Fibroblast of the aortic adventitia (primary cell): ENCODE measurements at regions not wholly inside any gene's neighbourhood (a gene's known extent, or its start where the extent isn't known, plus 50 kb on each side); places are given as distances from the start of the nearest gene placed in this dataset.

Experiments used
- DNase-seq: peaks from one replicate; pipeline ENCODE4 v3.0.0-alpha.2; 2010; ENCODE audit warnings: low read depth
- H3K4me3 ChIP-seq: 2 replicates; pipeline ENCODE4 v1.5.1; 2011; ENCODE audit warnings: low read depth, mild to moderate bottlenecking, control low read depth, low read length, moderate library complexity
- TF ChIP-seq, protein P1 (sequence below): IDR thresholded peaks from 2 replicates; pipeline ENCODE4 v1.5.1; 2011; ENCODE audit warnings: mild to moderate bottlenecking, low read length, control low read depth, inconsistent platforms; ENCODE audit not compliant: insufficient read depth

GRCh38 chr5:13540168-13540750 is 404.2 kb downstream of the DNAH5 start:
- TF ChIP-seq, protein P1, sequence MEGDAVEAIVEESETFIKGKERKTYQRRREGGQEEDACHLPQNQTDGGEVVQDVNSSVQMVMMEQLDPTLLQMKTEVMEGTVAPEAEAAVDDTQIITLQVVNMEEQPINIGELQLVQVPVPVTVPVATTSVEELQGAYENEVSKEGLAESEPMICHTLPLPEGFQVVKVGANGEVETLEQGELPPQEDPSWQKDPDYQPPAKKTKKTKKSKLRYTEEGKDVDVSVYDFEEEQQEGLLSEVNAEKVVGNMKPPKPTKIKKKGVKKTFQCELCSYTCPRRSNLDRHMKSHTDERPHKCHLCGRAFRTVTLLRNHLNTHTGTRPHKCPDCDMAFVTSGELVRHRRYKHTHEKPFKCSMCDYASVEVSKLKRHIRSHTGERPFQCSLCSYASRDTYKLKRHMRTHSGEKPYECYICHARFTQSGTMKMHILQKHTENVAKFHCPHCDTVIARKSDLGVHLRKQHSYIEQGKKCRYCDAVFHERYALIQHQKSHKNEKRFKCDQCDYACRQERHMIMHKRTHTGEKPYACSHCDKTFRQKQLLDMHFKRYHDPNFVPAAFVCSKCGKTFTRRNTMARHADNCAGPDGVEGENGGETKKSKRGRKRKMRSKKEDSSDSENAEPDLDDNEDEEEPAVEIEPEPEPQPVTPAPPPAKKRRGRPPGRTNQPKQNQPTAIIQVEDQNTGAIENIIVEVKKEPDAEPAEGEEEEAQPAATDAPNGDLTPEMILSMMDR = no peak
- H3K4me3 ChIP-seq = no peak overlapping the region
- DNase-seq = no peak

- no peak for DNase-seq
- no peak overlapping the region for H3K4me3 ChIP-seq
- TF ChIP-seq, protein P1 = no peak
Observed at GRCh38 chr5:13536933-13537332, 407.6 kb downstream of the DNAH5 start.

DNA sequence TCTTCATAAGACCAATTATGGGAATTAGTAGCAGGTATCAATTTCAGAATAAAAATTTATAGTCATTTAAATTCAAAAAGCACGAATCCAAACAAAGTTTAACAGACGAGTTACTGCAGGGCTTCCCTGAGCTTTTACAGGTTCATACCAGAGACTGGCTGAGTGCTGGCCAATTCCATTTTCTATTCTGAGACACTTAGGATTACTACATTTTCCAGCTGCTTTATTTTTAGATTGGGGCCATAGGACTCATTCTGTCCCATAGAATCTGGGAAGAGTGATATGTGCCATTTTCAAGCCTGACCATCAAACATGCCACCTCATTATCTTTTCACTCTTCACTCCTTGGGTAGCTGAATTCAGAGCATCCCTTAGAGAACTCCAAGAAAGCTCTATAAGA is 410.7 kb downstream of the DNAH5 start:
- no peak for DNase-seq
- TF ChIP-seq, protein P1 = no peak
- no peak overlapping the region for H3K4me3 ChIP-seq

DNA sequence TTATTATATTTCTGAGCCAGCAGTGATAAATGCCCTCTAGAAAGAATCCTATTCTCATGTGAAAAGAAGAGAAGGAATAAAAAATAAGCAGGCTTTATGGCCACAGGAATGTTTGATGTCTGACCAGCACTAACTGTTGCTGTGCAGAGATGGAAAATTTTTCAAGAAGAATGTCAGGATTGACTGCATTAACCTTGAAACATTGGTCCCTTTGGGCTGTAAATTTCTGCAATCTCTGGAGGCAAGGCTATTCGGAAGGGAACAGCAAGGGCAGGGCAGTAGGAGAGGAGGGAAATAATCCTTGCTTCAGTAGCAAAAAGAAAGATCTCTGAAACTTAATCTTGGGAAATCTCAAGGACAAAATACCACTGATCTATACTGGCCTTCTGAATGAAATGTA is 415.2 kb downstream of the DNAH5 start:
- no peak overlapping the region for H3K4me3 ChIP-seq
- DNase-seq = no peak
- TF ChIP-seq, protein P1 = no peak

GRCh38 chr5:13524936-13525335 is 419.6 kb downstream of the DNAH5 start:
- H3K4me3 ChIP-seq = no peak overlapping the region
- TF ChIP-seq, protein P1 = no peak
- no peak for DNase-seq

- no peak for DNase-seq
- TF ChIP-seq, protein P1 = no peak
- no peak overlapping the region for H3K4me3 ChIP-seq
Observed at GRCh38 chr5:13519131-13519530, 425.4 kb downstream of the DNAH5 start.

DNA sequence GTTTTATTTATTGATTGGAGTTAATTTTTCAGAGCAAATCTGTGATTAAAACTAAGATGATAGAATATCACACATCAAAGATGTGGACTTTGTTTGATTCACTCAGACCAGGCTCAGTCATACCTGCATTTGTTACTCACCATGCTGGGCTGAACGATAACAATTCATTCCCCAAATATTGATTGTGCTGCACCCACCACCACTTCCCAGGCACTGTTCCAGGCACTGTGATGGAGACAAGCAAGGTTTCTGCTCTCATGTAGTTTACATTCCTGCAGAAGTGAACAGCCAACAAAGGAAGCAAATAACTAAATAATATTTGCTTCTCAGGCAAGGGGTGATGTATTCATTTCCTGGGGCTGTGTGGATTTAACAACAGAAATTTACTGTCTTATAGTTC is 428.3 kb downstream of the DNAH5 start:
- no peak for DNase-seq
- TF ChIP-seq, protein P1 = no peak
- no peak overlapping the region for H3K4me3 ChIP-seq
